ENCODE measurements at regions not wholly inside any gene's neighbourhood (a gene's known extent, or its start where the extent isn't known, plus 50 kb on each side); places are given as distances from the start of the nearest gene placed in this dataset.

GRCh38 chr18:22483407-22483806 is 65.7 kb upstream of the CTAGE1 start:
- no peaks in the 10 kb centered on the region for H3K9me3 ChIP-seq (ENCODE audit: control insufficient read depth, insufficient read depth, low read depth, low read length)
- H3K4me1 ChIP-seq (ENCODE audit: control insufficient read depth, insufficient read depth, low read length), result no peaks in the 10 kb centered on the region
- no peak overlapping the region for H3K4me3 ChIP-seq (ENCODE audit: low read depth, low read length)
- no peak overlapping the region for H3K27ac ChIP-seq (ENCODE audit: low read depth, low read length)
- H3K27me3 ChIP-seq (ENCODE audit: control insufficient read depth, insufficient read depth, low read length), result no peaks in the 10 kb centered on the region
- no peaks in the 10 kb centered on the region for H3K36me3 ChIP-seq (ENCODE audit: control insufficient read depth, insufficient read depth, low read length)
- no peak overlapping the region for H3K9ac ChIP-seq (ENCODE audit: low read length)

- H3K27me3 ChIP-seq (ENCODE audit: control insufficient read depth, insufficient read depth, low read length), result no peaks in the 10 kb centered on the region
- H3K4me1 ChIP-seq (ENCODE audit: control insufficient read depth, insufficient read depth, low read length), result no peaks in the 10 kb centered on the region
- H3K9me3 ChIP-seq (ENCODE audit: control insufficient read depth, insufficient read depth, low read depth, low read length), result no peaks in the 10 kb centered on the region
- no peak overlapping the region for H3K9ac ChIP-seq (ENCODE audit: low read length)
- H3K27ac ChIP-seq (ENCODE audit: low read depth, low read length), result no peak overlapping the region
- H3K36me3 ChIP-seq (ENCODE audit: control insufficient read depth, insufficient read depth, low read length), result no peaks in the 10 kb centered on the region
- H3K4me3 ChIP-seq (ENCODE audit: low read depth, low read length), result no peak overlapping the region
Observed at GRCh38 chr18:22484471-22484870, 66.8 kb upstream of the CTAGE1 start.

- no peaks in the 10 kb centered on the region for H3K9me3 ChIP-seq (ENCODE audit: control insufficient read depth, insufficient read depth, low read depth, low read length)
- peaks cover 4% of the 10 kb centered on the region; the same call in 1 of the 2 replicates for H3K4me1 ChIP-seq (ENCODE audit: control insufficient read depth, insufficient read depth, low read length)
- no peak overlapping the region for H3K4me3 ChIP-seq (ENCODE audit: low read depth, low read length)
- H3K27ac ChIP-seq (ENCODE audit: low read depth, low read length), result no peak overlapping the region
- H3K27me3 ChIP-seq (ENCODE audit: control insufficient read depth, insufficient read depth, low read length), result no peaks in the 10 kb centered on the region
- H3K9ac ChIP-seq (ENCODE audit: low read length), result no peak overlapping the region
- no peaks in the 10 kb centered on the region for H3K36me3 ChIP-seq (ENCODE audit: control insufficient read depth, insufficient read depth, low read length)
Observed at GRCh38 chr18:22485808-22486244, 68.1 kb upstream of the CTAGE1 start.

- no peak overlapping the region for H3K9ac ChIP-seq (ENCODE audit: low read length)
- no peaks in the 10 kb centered on the region for H3K36me3 ChIP-seq (ENCODE audit: control insufficient read depth, insufficient read depth, low read length)
- no peaks in the 10 kb centered on the region for H3K9me3 ChIP-seq (ENCODE audit: control insufficient read depth, insufficient read depth, low read depth, low read length)
- no peak overlapping the region for H3K27ac ChIP-seq (ENCODE audit: low read depth, low read length)
- peaks cover 4% of the 10 kb centered on the region; the same call in 1 of the 2 replicates for H3K4me1 ChIP-seq (ENCODE audit: control insufficient read depth, insufficient read depth, low read length)
- H3K4me3 ChIP-seq (ENCODE audit: low read depth, low read length), result no peak overlapping the region
- no peaks in the 10 kb centered on the region for H3K27me3 ChIP-seq (ENCODE audit: control insufficient read depth, insufficient read depth, low read length)
Observed at GRCh38 chr18:22486667-22487066, 69.0 kb upstream of the CTAGE1 start.

- H3K4me1 ChIP-seq (ENCODE audit: control insufficient read depth, insufficient read depth, low read length), result peaks cover 4% of the 10 kb centered on the region; the same call in 1 of the 2 replicates
Observed at GRCh38 chr18:22488554-22488953, 70.8 kb upstream of the CTAGE1 start.

GRCh38 chr18:22489704-22490103 is 72.0 kb upstream of the CTAGE1 start:
- no peaks in the 10 kb centered on the region for H3K27me3 ChIP-seq (ENCODE audit: control insufficient read depth, insufficient read depth, low read length)
- no peak overlapping the region for H3K9ac ChIP-seq (ENCODE audit: low read length)
- H3K9me3 ChIP-seq (ENCODE audit: control insufficient read depth, insufficient read depth, low read depth, low read length), result no peaks in the 10 kb centered on the region
- H3K4me1 ChIP-seq (ENCODE audit: control insufficient read depth, insufficient read depth, low read length), result peaks cover 4% of the 10 kb centered on the region; the same call in 1 of the 2 replicates
- H3K4me3 ChIP-seq (ENCODE audit: low read depth, low read length), result no peak overlapping the region
- H3K36me3 ChIP-seq (ENCODE audit: control insufficient read depth, insufficient read depth, low read length), result no peaks in the 10 kb centered on the region
- no peak overlapping the region for H3K27ac ChIP-seq (ENCODE audit: low read depth, low read length)

More at GRCh38 chr18:22488554-22488953, 70.8 kb upstream of the CTAGE1 start:
- no peaks in the 10 kb centered on the region for H3K9me3 ChIP-seq (ENCODE audit: control insufficient read depth, insufficient read depth, low read depth, low read length)
- H3K9ac ChIP-seq (ENCODE audit: low read length), result no peak overlapping the region
- no peaks in the 10 kb centered on the region for H3K27me3 ChIP-seq (ENCODE audit: control insufficient read depth, insufficient read depth, low read length)
- H3K4me3 ChIP-seq (ENCODE audit: low read depth, low read length), result no peak overlapping the region
- H3K27ac ChIP-seq (ENCODE audit: low read depth, low read length), result no peak overlapping the region
- no peaks in the 10 kb centered on the region for H3K36me3 ChIP-seq (ENCODE audit: control insufficient read depth, insufficient read depth, low read length)

- H3K36me3 ChIP-seq (ENCODE audit: control insufficient read depth, insufficient read depth, low read length), result no peaks in the 10 kb centered on the region
- H3K27ac ChIP-seq (ENCODE audit: low read depth, low read length), result no peak overlapping the region
- no peak overlapping the region for H3K9ac ChIP-seq (ENCODE audit: low read length)
Observed at GRCh38 chr18:22490429-22490846, 72.7 kb upstream of the CTAGE1 start.

GRCh38 chr18:22493255-22493654 is 75.5 kb upstream of the CTAGE1 start:
- H3K27ac ChIP-seq (ENCODE audit: low read depth, low read length), result no peak overlapping the region
- peaks cover 6% of the 10 kb centered on the region; the same call in 1 of the 2 replicates for H3K9me3 ChIP-seq (ENCODE audit: control insufficient read depth, insufficient read depth, low read depth, low read length)
- no peaks in the 10 kb centered on the region for H3K27me3 ChIP-seq (ENCODE audit: control insufficient read depth, insufficient read depth, low read length)
- H3K4me1 ChIP-seq (ENCODE audit: control insufficient read depth, insufficient read depth, low read length), result peaks cover 4% of the 10 kb centered on the region; the same call in 1 of the 2 replicates
- H3K9ac ChIP-seq (ENCODE audit: low read length), result no peak overlapping the region
- no peaks in the 10 kb centered on the region for H3K36me3 ChIP-seq (ENCODE audit: control insufficient read depth, insufficient read depth, low read length)
- no peak overlapping the region for H3K4me3 ChIP-seq (ENCODE audit: low read depth, low read length)

More at GRCh38 chr18:22490429-22490846, 72.7 kb upstream of the CTAGE1 start:
- Histone ChIP-seq H3K4me1 (ENCODE audit: control insufficient read depth, insufficient read depth, low read length) (peaks cover 4% of the 10 kb centered on the region; the same call in 1 of the 2 replicates), H3K4me3 (ENCODE audit: low read depth, low read length) (no peak overlapping the region), H3K9me3 (ENCODE audit: control insufficient read depth, insufficient read depth, low read depth, low read length) (no peaks in the 10 kb centered on the region), H3K27me3 (ENCODE audit: control insufficient read depth, insufficient read depth, low read length) (no peaks in the 10 kb centered on the region)

- no peaks in the 10 kb centered on the region for H3K27me3 ChIP-seq (ENCODE audit: control insufficient read depth, insufficient read depth, low read length)
- no peak overlapping the region for H3K27ac ChIP-seq (ENCODE audit: low read depth, low read length)
- no peak overlapping the region for H3K9ac ChIP-seq (ENCODE audit: low read length)
- no peak overlapping the region for H3K4me3 ChIP-seq (ENCODE audit: low read depth, low read length)
- H3K4me1 ChIP-seq (ENCODE audit: control insufficient read depth, insufficient read depth, low read length), result peaks cover 4% of the 10 kb centered on the region; the same call in 1 of the 2 replicates
- H3K9me3 ChIP-seq (ENCODE audit: control insufficient read depth, insufficient read depth, low read depth, low read length), result peaks cover 6% of the 10 kb centered on the region; the same call in 1 of the 2 replicates
- no peaks in the 10 kb centered on the region for H3K36me3 ChIP-seq (ENCODE audit: control insufficient read depth, insufficient read depth, low read length)
Observed at GRCh38 chr18:22493940-22494339, 76.2 kb upstream of the CTAGE1 start.

- Histone ChIP-seq H3K36me3 (ENCODE audit: control insufficient read depth, insufficient read depth, low read length) (no peaks in the 10 kb centered on the region), H3K27ac (ENCODE audit: low read depth, low read length) (no peak overlapping the region), H3K27me3 (ENCODE audit: control insufficient read depth, insufficient read depth, low read length) (no peaks in the 10 kb centered on the region), H3K4me3 (ENCODE audit: low read depth, low read length) (no peak overlapping the region), H3K9me3 (ENCODE audit: control insufficient read depth, insufficient read depth, low read depth, low read length) (peaks cover 6% of the 10 kb centered on the region; the same call in 1 of the 2 replicates), H3K4me1 (ENCODE audit: control insufficient read depth, insufficient read depth, low read length) (peaks cover 4% of the 10 kb centered on the region; the same call in 1 of the 2 replicates), H3K9ac (ENCODE audit: low read length) (no peak overlapping the region)
Observed at GRCh38 chr18:22494771-22495170, 77.1 kb upstream of the CTAGE1 start.

- Histone ChIP-seq H3K36me3 (ENCODE audit: control insufficient read depth, insufficient read depth, low read length) (no peaks in the 10 kb centered on the region), H3K27me3 (ENCODE audit: control insufficient read depth, insufficient read depth, low read length) (no peaks in the 10 kb centered on the region), H3K4me1 (ENCODE audit: control insufficient read depth, insufficient read depth, low read length) (no peaks in the 10 kb centered on the region), H3K9me3 (ENCODE audit: control insufficient read depth, insufficient read depth, low read depth, low read length) (peaks cover 9% of the 10 kb centered on the region; the same call in 1 of the 2 replicates), H3K4me3 (ENCODE audit: low read depth, low read length) (no peak overlapping the region), H3K9ac (ENCODE audit: low read length) (no peak overlapping the region), H3K27ac (ENCODE audit: low read depth, low read length) (no peak overlapping the region)
Observed at GRCh38 chr18:22499421-22499820, 81.7 kb upstream of the CTAGE1 start.
